Sigmoid colon (tissue), 3 donors: ENCODE measurements at regions not wholly inside any gene's neighbourhood (a gene's known extent, or its start where the extent isn't known, plus 50 kb on each side); places are given as distances from the start of the nearest gene placed in this dataset.

Experiments
- CTCF ChIP-seq, 4 experiments: fragments of 450-650 bp in 3 of 4; fragments of 200-600 bp in 1 of 4; IDR thresholded peaks; one replicate each; pipeline ENCODE4 v1.5.1; 2016 to 2019; ENCODE audit warnings: antibody characterized with exemption in 4 of 4, mild to moderate bottlenecking in 3 of 4, moderate library complexity in 2 of 4
- POLR2A ChIP-seq, 2 donors: fragments of 450-650 bp; IDR thresholded peaks; one replicate each; pipeline ENCODE4 v1.6.1; 2016; ENCODE audit warnings: antibody characterized with exemption in 2 of 2, mild to moderate bottlenecking in 2 of 2, moderate library complexity in 2 of 2

DNA sequence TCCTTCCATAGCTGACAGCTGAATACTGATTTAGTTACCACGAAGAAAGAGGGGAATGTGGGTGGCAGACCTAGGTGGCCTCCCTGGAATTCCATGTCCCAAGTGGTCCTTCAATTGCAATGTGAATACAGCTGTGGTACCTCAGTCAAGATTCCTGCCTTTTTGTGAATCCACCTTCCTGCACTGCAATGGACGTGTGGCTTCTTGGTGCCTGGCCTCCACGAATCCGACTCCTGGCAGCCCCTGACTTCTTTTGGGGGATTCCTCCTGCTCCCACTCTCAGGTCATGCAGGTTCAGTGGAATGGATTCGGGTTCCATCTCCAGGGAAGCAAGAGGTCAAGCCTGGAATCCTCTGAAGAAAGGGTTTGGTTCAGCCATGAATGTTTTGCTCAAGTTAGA is 117.8 kb downstream of the DACT2 start:
- TF ChIP-seq POLR2A (IDR thresholded peaks at IDR 0.05) = no peak
- no peak for TF ChIP-seq CTCF (IDR thresholded peaks at IDR 0.05)
